ENCODE measurements at regions not wholly inside any gene's neighbourhood (a gene's known extent, or its start where the extent isn't known, plus 50 kb on each side); places are given as distances from the start of the nearest gene placed in this dataset.
"Not testable (repeated sequence)": the region's sequence is repeated elsewhere in the genome, so short reads cannot be mapped to it uniquely, and the experiment has no call there.

- H3K4me2 ChIP-seq (ENCODE audit: insufficient read depth, low read length), result not testable (repeated sequence)
Observed at GRCh38 chr9:94387338-94388010, 59.0 kb upstream of the NUTM2F start.

DNA sequence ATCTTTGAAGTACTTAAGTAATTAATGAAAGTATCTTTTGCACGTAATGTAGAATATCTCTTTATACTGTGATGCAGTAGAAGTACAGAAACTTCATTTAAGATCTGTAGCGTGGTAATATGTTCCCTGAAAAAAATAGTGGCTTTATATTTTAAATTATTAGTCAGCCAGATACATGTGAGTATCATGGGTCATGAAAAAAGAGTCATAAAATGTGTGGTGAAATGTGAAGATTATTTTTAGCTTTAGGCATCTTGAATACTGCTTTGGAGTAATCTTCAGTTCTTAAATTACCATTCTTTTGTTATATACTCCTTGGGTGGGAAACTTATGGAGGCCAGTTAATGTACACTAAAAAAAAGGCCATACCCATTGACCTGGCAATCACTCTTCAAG lies 59.6 kb upstream of the NUTM2F start:
- H3K9me3 ChIP-seq (ENCODE audit: low read depth, low read length); H3K4me1 ChIP-seq (ENCODE audit: insufficient read depth, low read length); H3K27me3 ChIP-seq (ENCODE audit: insufficient read depth, low read length); H3K4me2 ChIP-seq (ENCODE audit: insufficient read depth, low read length); H3K27ac ChIP-seq (ENCODE audit: low read depth, low read length); H4K20me1 ChIP-seq (ENCODE audit: insufficient read depth, low read length); H3K4me3 ChIP-seq (ENCODE audit: insufficient read depth, low read length); H2AFZ ChIP-seq (ENCODE audit: low read length); H3K36me3 ChIP-seq (ENCODE audit: insufficient read depth, low read length); DNase-seq (ENCODE audit: insufficient read length, low spot score, missing footprints): not testable (repeated sequence)
- H3K79me2 ChIP-seq (ENCODE audit: insufficient read depth, low read length), result peaks cover 39% of the 10 kb centered on the region

More at GRCh38 chr9:94387338-94388010, 59.0 kb upstream of the NUTM2F start:
- H2AFZ ChIP-seq (ENCODE audit: low read length); H3K36me3 ChIP-seq (ENCODE audit: insufficient read depth, low read length); H4K20me1 ChIP-seq (ENCODE audit: insufficient read depth, low read length); DNase-seq (ENCODE audit: insufficient read length, low spot score, missing footprints); H3K27me3 ChIP-seq (ENCODE audit: insufficient read depth, low read length); H3K27ac ChIP-seq (ENCODE audit: low read depth, low read length); H3K4me1 ChIP-seq (ENCODE audit: insufficient read depth, low read length); H3K9me3 ChIP-seq (ENCODE audit: low read depth, low read length); H3K4me3 ChIP-seq (ENCODE audit: insufficient read depth, low read length): not testable (repeated sequence)
- peaks cover 42% of the 10 kb centered on the region for H3K79me2 ChIP-seq (ENCODE audit: insufficient read depth, low read length)

GRCh38 chr9:94390425-94391098 lies 62.1 kb upstream of the NUTM2F start:
- peaks cover 26% of the 10 kb centered on the region for H3K79me2 ChIP-seq (ENCODE audit: insufficient read depth, low read length)

DNA sequence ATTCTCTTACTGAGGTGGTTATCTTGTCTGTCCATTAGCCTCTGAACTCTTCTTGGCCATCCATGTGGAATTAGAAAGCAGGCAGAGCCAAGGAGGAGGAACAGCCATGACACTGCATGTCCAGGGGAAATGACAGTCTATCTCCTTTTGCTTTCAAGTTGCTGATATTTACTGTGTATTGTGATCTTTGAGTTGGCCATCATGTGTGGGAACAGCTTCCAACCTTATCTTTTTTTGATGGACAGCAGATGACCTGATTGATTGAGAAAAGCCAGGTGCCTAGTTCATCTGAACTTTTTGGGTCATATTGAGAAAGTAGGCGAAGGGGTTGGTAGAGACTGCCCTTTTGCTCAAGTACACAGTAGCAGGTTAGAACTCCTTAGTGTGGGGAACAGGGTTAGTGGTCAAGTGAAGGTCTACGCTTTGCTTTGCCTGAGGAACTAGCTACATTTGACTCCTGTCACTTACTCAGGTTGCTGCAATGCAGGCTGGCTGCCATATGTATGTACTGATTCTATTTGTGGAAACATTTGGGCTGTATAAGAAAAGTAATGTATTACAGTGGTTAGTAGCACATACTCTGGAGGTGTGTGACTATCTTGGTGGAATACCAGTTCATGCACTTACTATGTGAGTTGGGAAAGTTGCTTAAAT lies 64.7 kb upstream of the NUTM2F start:
- not testable (repeated sequence) for DNase-seq (ENCODE audit: insufficient read length, low spot score, missing footprints); H3K4me2 ChIP-seq (ENCODE audit: insufficient read depth, low read length); H3K36me3 ChIP-seq (ENCODE audit: insufficient read depth, low read length); H2AFZ ChIP-seq (ENCODE audit: low read length); H3K4me1 ChIP-seq (ENCODE audit: insufficient read depth, low read length); H4K20me1 ChIP-seq (ENCODE audit: insufficient read depth, low read length); H3K27me3 ChIP-seq (ENCODE audit: insufficient read depth, low read length); H3K27ac ChIP-seq (ENCODE audit: low read depth, low read length); H3K4me3 ChIP-seq (ENCODE audit: insufficient read depth, low read length); H3K9me3 ChIP-seq (ENCODE audit: low read depth, low read length)
- H3K79me2 ChIP-seq (ENCODE audit: insufficient read depth, low read length), result peaks cover 24% of the 10 kb centered on the region

More at GRCh38 chr9:94390425-94391098, 62.1 kb upstream of the NUTM2F start:
- not testable (repeated sequence) for H3K27ac ChIP-seq (ENCODE audit: low read depth, low read length); DNase-seq (ENCODE audit: insufficient read length, low spot score, missing footprints); H3K9me3 ChIP-seq (ENCODE audit: low read depth, low read length); H3K36me3 ChIP-seq (ENCODE audit: insufficient read depth, low read length); H3K27me3 ChIP-seq (ENCODE audit: insufficient read depth, low read length); H4K20me1 ChIP-seq (ENCODE audit: insufficient read depth, low read length); H2AFZ ChIP-seq (ENCODE audit: low read length); H3K4me2 ChIP-seq (ENCODE audit: insufficient read depth, low read length); H3K4me3 ChIP-seq (ENCODE audit: insufficient read depth, low read length); H3K4me1 ChIP-seq (ENCODE audit: insufficient read depth, low read length)

GRCh38 chr9:94397766-94398379 lies 69.4 kb upstream of the NUTM2F start:
- H3K9me3 ChIP-seq (ENCODE audit: low read depth, low read length); H3K27me3 ChIP-seq (ENCODE audit: insufficient read depth, low read length); H2AFZ ChIP-seq (ENCODE audit: low read length); H3K36me3 ChIP-seq (ENCODE audit: insufficient read depth, low read length); H3K27ac ChIP-seq (ENCODE audit: low read depth, low read length); H3K4me3 ChIP-seq (ENCODE audit: insufficient read depth, low read length); H3K4me1 ChIP-seq (ENCODE audit: insufficient read depth, low read length); DNase-seq (ENCODE audit: insufficient read length, low spot score, missing footprints); H3K4me2 ChIP-seq (ENCODE audit: insufficient read depth, low read length); H4K20me1 ChIP-seq (ENCODE audit: insufficient read depth, low read length): not testable (repeated sequence)
- peaks cover 24% of the 10 kb centered on the region for H3K79me2 ChIP-seq (ENCODE audit: insufficient read depth, low read length)

- not testable (repeated sequence) for DNase-seq (ENCODE audit: insufficient read length, low spot score, missing footprints); H4K20me1 ChIP-seq (ENCODE audit: insufficient read depth, low read length); H2AFZ ChIP-seq (ENCODE audit: low read length); H3K4me3 ChIP-seq (ENCODE audit: insufficient read depth, low read length); H3K4me2 ChIP-seq (ENCODE audit: insufficient read depth, low read length); H3K36me3 ChIP-seq (ENCODE audit: insufficient read depth, low read length); H3K9me3 ChIP-seq (ENCODE audit: low read depth, low read length); H3K27me3 ChIP-seq (ENCODE audit: insufficient read depth, low read length); H3K27ac ChIP-seq (ENCODE audit: low read depth, low read length); H3K4me1 ChIP-seq (ENCODE audit: insufficient read depth, low read length)
- H3K79me2 ChIP-seq (ENCODE audit: insufficient read depth, low read length), result peaks cover 29% of the 10 kb centered on the region
Observed at GRCh38 chr9:94400461-94400860, 72.0 kb upstream of the NUTM2F start.

DNA sequence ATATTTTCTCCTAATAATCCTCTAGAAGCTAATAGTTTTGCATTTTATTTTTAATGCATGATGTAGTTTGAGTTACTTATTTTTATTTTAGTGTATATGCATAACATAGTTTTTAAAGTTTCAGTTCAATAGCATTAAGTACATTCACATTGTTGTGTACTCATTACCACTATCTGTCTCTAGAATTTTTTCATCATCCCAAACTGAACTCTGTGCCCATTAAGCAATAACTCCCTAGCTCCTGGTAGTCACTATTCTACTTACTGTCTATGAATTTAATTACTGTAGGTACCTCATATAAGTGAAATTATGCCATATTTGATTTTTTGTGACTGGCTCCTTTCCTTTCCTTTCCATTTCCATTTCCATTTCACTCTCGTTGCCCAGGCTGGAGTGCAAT lies 74.4 kb upstream of the NUTM2F start:
- not testable (repeated sequence) for H3K4me3 ChIP-seq (ENCODE audit: insufficient read depth, low read length); H3K27ac ChIP-seq (ENCODE audit: low read depth, low read length); H3K4me1 ChIP-seq (ENCODE audit: insufficient read depth, low read length); H2AFZ ChIP-seq (ENCODE audit: low read length); H3K36me3 ChIP-seq (ENCODE audit: insufficient read depth, low read length); H4K20me1 ChIP-seq (ENCODE audit: insufficient read depth, low read length); DNase-seq (ENCODE audit: insufficient read length, low spot score, missing footprints); H3K9me3 ChIP-seq (ENCODE audit: low read depth, low read length); H3K4me2 ChIP-seq (ENCODE audit: insufficient read depth, low read length); H3K27me3 ChIP-seq (ENCODE audit: insufficient read depth, low read length)
- peaks cover 26% of the 10 kb centered on the region for H3K79me2 ChIP-seq (ENCODE audit: insufficient read depth, low read length)

- H3K27ac ChIP-seq (ENCODE audit: low read depth, low read length); H3K36me3 ChIP-seq (ENCODE audit: insufficient read depth, low read length); H3K27me3 ChIP-seq (ENCODE audit: insufficient read depth, low read length); H4K20me1 ChIP-seq (ENCODE audit: insufficient read depth, low read length); H3K4me3 ChIP-seq (ENCODE audit: insufficient read depth, low read length); H2AFZ ChIP-seq (ENCODE audit: low read length); H3K4me1 ChIP-seq (ENCODE audit: insufficient read depth, low read length); H3K9me3 ChIP-seq (ENCODE audit: low read depth, low read length): not testable (repeated sequence)
- peak; percentile 13 for DNase-seq (ENCODE audit: insufficient read length, low spot score, missing footprints)
- Histone ChIP-seq H3K4me2 (ENCODE audit: insufficient read depth, low read length) (peak overlapping the region; percentile 43), H3K79me2 (ENCODE audit: insufficient read depth, low read length) (peaks cover 31% of the 10 kb centered on the region)
Observed at GRCh38 chr9:94403571-94403970, 75.1 kb upstream of the NUTM2F start.

All from osteoblast (primary cell).